Left ventricle myocardium superior (tissue), 1 donor: ENCODE measurements at regions not wholly inside any gene's neighbourhood (a gene's known extent, or its start where the extent isn't known, plus 50 kb on each side); places are given as distances from the start of the nearest gene placed in this dataset.
"Not testable (repeated sequence)": the region's sequence is repeated elsewhere in the genome, so short reads cannot be mapped to it uniquely, and the experiment has no call there.

ENCODE experiments used
- ATAC-seq: fragments of 200-7000 bp; cut with Tn5 transposase; one replicate; pipeline ENCODE4 v1.9.1; 2020; ENCODE audit warnings: mild to moderate bottlenecking, moderate library complexity
- DNase-seq: peaks from one replicate; pipeline ENCODE4 v3.0.0-alpha.2; 2020
- intact Hi-C: fragments of 100-400 bp; cut with micrococcal nuclease; formaldehyde crosslinking; loops from one replicate; pipeline ENCODE4 v1.11.0; 2022
- donor health status: DM: no; HTN: yes; CAD: no; lungs with severe emphysema.

- ATAC-seq (no peak), DNase-seq (no peak)
- intact Hi-C loops: no loop called here
These were observed 124.3 kb upstream of the DNAJC10 start for GRCh38 chr2:182591774-182592173.

DNA sequence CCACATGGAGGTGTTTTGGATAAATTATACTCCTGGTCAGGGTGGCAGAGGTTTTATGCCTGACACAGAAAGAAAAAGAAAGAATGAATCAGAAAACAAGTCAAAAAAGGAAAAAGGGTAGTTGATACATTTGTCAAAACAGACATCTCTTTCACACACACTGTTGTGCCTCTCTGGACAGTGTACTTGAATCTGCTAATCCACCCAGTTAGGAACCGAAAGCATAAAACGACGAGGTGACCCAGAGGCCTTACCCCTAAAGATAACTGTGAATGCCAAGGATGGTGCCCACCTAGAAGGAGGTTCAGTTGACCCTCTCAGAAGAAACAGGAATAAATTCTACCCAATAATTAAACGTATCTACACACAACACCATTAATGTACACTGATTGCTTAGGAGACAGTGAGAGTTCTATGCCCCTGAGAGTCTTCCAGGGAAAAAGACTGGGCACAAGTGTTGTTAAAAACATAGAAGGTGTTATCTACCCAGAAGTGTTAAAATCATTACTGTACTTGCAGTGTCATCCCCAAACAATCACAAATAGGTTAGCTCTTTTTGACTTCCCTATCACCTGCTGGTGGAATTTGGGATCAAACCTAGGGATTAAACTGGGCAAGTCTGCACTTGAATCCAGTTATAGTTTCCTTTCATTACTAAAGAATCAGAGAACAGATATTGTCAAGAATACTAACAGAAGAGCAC lies 123.2 kb upstream of the DNAJC10 start:
- intact Hi-C loops: no loop called here
- ATAC-seq: no peak
- no peak for DNase-seq

GRCh38 chr2:182593394-182593975 lies 122.6 kb upstream of the DNAJC10 start:
- ATAC-seq: no peak

DNA sequence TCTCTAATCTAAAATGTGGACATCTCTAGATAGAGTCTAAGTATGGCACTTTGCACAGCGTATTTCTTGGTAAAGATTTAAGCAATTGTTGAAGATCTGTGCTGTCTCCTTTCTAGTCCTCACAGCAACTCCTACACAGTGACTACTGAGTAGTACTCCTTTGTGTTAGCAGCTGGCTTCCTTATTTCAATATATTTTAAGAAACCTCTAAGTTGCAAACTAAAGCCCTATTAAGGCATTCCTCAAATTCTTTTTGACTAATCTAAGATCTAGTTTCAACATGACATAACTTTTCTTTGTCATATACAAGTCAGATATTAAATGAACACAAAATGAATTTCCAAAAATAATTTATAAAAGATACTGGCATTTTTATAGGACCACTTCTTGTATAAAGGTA lies 121.8 kb upstream of the DNAJC10 start:
- intact Hi-C loops: no loop called here
- ATAC-seq (no peak), DNase-seq (no peak)

More at GRCh38 chr2:182593394-182593975, 122.6 kb upstream of the DNAJC10 start:
- intact Hi-C loops: no loop called here
- no peak for DNase-seq

- ATAC-seq (no peak), DNase-seq (no peak)
- intact Hi-C loops: no loop called here
These were observed 120.4 kb upstream of the DNAJC10 start for GRCh38 chr2:182595650-182596049.

GRCh38 chr2:182597570-182598295 lies 118.3 kb upstream of the DNAJC10 start:
- intact Hi-C loops: no loop called here
- ATAC-seq: no peak
- DNase-seq: no peak

DNA sequence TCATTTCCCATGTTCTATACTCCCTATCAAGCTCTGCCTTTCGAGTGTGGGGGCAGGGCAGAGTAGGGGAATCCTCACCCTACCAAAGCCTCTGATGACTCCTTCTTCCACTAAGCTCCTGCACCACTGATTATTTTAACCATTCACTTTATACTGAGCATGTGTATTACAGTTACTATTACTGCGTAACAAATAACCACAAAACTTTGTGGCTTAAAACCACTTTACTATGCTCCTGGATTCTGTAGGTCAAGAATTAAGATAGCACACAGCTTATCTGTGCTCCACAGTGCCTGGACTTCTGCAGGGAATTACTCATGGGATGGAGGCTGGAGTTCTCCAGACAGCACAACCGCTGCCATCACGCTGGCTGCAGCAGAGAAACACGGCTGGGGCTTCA lies 117.4 kb upstream of the DNAJC10 start:
- DNase-seq (no peak), ATAC-seq (no peak)
- intact Hi-C loops: no loop called here

- DNase-seq (no peak), ATAC-seq (no peak)
- intact Hi-C loops: no loop called here
These were observed 110.9 kb upstream of the DNAJC10 start for GRCh38 chr2:182605166-182605565.

DNA sequence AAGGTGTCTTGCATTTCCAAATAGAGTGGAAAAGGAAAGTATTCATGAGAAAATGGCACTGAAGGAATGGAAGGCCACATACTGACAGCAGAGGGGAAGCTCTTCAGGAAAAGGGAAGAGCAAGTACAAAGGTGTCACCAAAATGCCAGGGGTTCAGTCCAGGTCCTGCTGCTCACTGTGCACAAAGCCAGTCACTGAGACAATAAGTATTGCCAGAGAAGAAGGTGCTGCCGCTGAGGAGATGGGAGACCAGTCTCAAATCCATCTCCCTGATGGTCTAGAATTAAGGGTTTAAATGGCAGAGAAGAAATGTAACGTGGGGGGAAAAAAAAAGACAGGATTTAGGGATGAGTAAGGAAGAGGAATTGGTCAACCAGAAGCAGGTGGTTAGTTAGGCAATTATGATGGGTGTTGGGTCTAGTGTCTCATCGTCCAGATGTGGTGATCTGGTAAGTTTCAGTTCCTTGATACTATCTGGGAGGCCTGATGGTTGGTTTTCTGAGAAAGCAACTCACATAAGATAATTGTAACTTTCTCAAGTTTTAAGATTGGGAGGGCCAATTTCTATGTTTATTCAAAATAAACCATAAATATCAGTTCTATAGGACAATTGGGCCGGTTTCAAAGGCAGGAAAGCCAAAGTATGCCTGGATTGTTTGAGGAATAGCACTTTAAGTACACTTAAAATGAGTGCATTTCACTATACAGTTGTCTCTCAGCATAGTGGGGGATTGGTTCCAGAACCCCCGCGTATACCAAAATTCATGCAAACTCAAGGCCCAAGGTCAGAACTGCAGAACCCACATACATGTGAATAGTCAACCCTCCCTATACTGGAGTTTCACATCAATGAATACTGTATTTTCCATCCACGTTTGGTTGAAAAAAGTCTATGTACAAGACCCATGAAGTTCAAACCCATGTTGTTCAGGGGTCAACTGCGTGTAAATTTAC lies 109.1 kb upstream of the DNAJC10 start:
- DNase-seq: no peak
- intact Hi-C loops: no loop called here
- no peak for ATAC-seq

DNA sequence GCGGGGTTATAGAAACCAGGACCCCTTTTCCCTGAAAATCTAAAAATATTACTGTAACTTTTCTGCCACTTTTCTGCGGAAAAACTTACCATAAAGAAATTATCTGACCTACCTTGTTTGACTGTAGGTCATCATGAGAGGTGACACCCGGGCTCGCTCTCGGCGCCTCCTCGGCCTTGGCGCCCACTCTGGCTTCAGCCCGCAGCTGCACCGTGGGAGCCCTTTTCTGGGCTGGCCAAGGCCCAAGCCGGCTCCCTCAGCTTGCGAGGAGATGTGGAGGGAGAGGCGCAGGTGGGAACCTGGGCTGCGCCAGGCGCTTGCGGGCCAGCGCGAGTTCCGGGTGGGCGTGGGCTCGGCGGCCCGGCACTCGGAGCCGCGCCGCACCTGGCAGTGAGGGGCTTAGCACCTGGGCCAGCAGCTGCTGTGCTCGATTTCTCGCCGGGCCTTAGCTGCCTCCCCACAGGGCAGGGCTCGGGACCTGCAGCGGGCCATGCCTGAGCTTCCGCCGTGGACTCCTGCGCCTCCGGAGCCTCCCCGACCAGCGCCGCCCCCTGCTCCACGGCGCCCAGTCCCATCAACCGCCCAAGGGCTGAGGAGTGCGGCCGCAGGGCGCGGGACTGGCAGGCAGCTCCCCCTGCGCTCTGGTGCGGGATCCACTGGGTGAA lies 107.7 kb upstream of the DNAJC10 start:
- no peak for DNase-seq
- intact Hi-C loops: no loop called here
- ATAC-seq: no peak

GRCh38 chr2:182609005-182609404 lies 107.1 kb upstream of the DNAJC10 start:
- DNase-seq, ATAC-seq, intact Hi-C loops: not testable (repeated sequence)

- ATAC-seq (no peak), DNase-seq (no peak)
- intact Hi-C loops: no loop called here
These were observed 105.8 kb upstream of the DNAJC10 start for GRCh38 chr2:182610231-182610630.

GRCh38 chr2:182611009-182611408 lies 105.0 kb upstream of the DNAJC10 start:
- intact Hi-C loops: no loop called here
- no peak for DNase-seq
- ATAC-seq: no peak

GRCh38 chr2:182615036-182615435 lies 101.0 kb upstream of the DNAJC10 start:
- intact Hi-C loops: no loop called here

GRCh38 chr2:182616471-182617393 lies 99.3 kb upstream of the DNAJC10 start:
- ATAC-seq (peak; percentile 15), DNase-seq (no peak)
- intact Hi-C loops: no loop called here

More at GRCh38 chr2:182615036-182615435, 101.0 kb upstream of the DNAJC10 start:
- ATAC-seq (no peak), DNase-seq (no peak)

- intact Hi-C loops: no loop called here
- DNase-seq (no peak), ATAC-seq (peak; percentile 70)
These were observed 97.4 kb upstream of the DNAJC10 start for GRCh38 chr2:182618672-182619079.

DNA sequence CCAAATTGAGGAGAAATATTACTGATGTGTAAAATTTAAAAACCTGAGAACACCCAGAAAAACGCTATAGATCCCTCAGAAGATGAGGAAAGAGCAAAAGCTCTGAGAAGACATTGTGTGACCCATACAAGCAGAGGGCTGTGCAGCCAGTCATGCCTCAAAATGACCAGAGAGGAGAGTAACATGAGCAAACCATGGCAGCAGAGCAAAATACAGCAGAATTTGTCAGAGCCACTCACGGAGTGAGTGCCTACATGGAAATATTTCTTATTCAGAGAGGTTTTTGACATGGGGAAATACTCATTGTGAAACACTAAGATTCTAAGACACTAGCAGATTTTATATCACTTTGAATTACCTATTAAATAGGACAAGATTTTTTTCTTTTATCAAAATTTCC lies 96.8 kb upstream of the DNAJC10 start:
- DNase-seq (no peak), ATAC-seq (no peak)
- intact Hi-C loops: no loop called here

DNA sequence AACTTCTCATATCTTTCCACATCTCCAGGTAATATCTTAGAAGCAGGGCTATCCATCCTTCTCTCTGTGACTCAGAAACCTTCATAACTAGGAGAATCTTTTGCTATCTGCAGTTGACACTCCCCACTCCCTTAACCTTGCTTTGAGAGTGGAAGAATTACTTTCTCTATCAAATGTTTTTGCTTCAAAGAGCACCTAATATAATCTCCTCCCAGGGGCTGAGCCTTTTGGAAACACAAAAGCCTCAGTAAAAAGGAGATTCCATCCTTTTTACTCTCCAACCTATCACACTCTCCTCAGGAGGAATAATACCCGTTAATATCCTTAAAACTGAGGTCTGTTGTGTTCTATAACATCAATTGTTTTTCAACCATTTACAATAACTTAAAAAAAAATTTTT lies 94.9 kb upstream of the DNAJC10 start:
- DNase-seq (no peak), ATAC-seq (no peak)
- intact Hi-C loops: no loop called here
